Astrocyte of the spinal cord (primary cell): ENCODE measurements at regions not wholly inside any gene's neighbourhood (a gene's known extent, or its start where the extent isn't known, plus 50 kb on each side); places are given as distances from the start of the nearest gene placed in this dataset.

ENCODE experiments used
- DNase-seq: peaks from one replicate; pipeline ENCODE4 v3.0.0; 2011; ENCODE audit warnings: low read depth, low spot score
- H3K4me3 ChIP-seq: 2 replicates; pipeline ENCODE4 v1.5.1; 2011; ENCODE audit warnings: low read depth, mild to moderate bottlenecking, low read length, moderate library complexity
- CTCF ChIP-seq: IDR thresholded peaks from 2 replicates; pipeline ENCODE4 v1.5.1; 2012; ENCODE audit warnings: low read depth, mild to moderate bottlenecking, low read length, inconsistent platforms
- in situ Hi-C: cut with HindIII; loops from 2 replicates; pipeline ENCODE4 v1.10.0; 2017; ENCODE audit warnings: low sequenced_read_pairs

DNA sequence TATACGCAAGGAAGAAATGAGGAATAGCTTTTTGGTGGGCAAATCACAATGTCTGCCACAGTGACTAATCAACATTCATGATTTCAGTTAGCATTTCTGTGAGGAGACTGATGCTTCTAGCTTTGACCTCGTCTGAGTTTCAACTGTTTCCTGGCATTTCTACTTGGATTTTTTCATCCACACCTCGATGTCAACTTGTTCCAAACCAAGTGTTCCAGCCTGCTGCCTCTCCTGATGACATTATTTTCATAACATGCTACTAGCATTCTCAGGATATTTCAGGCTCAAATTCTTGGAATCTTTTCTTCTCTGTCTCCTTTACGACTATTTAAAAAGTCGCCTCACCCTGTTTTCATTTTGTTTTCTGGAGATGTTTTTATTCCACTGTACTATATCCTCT is 90.3 kb upstream of the TEX13D start:
- in situ Hi-C loops: no loop called here
- TF ChIP-seq CTCF: no peak
- no peak for DNase-seq
- H3K4me3 ChIP-seq: no peak overlapping the region

GRCh38 chrX:124249345-124249744 is 83.1 kb upstream of the TEX13D start:
- TF ChIP-seq CTCF: no peak
- H3K4me3 ChIP-seq: no peak overlapping the region
- in situ Hi-C loops: no loop called here
- DNase-seq: no peak

GRCh38 chrX:124250835-124251437 is 81.5 kb upstream of the TEX13D start:
- no peak for DNase-seq
- no peak overlapping the region for H3K4me3 ChIP-seq
- no peak for TF ChIP-seq CTCF
- in situ Hi-C loops: no loop called here

GRCh38 chrX:124254611-124255010 is 77.8 kb upstream of the TEX13D start:
- in situ Hi-C loops: no loop called here
- no peak for TF ChIP-seq CTCF
- no peak overlapping the region for H3K4me3 ChIP-seq
- DNase-seq: no peak

- in situ Hi-C loops: no loop called here
- TF ChIP-seq CTCF: no peak
- DNase-seq: peak; percentile 5
- no peak overlapping the region for H3K4me3 ChIP-seq
Observed at GRCh38 chrX:124256216-124256615, 76.2 kb upstream of the TEX13D start.

GRCh38 chrX:124256629-124257380 is 75.7 kb upstream of the TEX13D start:
- in situ Hi-C loops: no loop called here
- no peak for TF ChIP-seq CTCF
- H3K4me3 ChIP-seq: no peak overlapping the region
- no peak for DNase-seq
